VCaP (cell line): ENCODE measurements at regions not wholly inside any gene's neighbourhood (a gene's known extent, or its start where the extent isn't known, plus 50 kb on each side); places are given as distances from the start of the nearest gene placed in this dataset.

Experiments used
- H3K27ac ChIP-seq: fragments of 450-650 bp; 2 replicates; pipeline ENCODE4 v1.5.1; 2017
- TF ChIP-seq, protein P1 (sequence below): fragments of 450-650 bp; conservative IDR thresholded peaks from 2 replicates; pipeline ENCODE4 v1.5.1; 2017; ENCODE audit warnings: mild to moderate bottlenecking, moderate library complexity

DNA sequence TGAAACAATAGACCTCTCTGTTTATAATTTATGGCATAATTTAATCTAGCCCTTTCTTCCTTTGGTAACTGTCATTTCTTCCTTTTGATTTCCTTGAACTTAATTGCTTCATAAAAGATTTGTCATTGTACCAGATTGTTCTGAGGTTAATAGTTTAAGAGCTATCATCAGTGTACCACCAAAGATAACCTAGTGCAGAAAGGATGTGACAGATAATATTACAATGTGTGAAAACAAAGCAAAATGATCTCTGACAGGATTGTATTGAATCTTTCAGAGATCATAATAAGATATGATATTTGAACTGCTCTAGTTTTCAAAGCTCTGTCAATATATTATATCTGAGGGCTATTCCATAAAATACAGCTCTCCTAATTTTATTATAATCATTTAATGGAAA, 132.1 kb upstream of the PTCHD4 start:
- TF ChIP-seq, protein P1, sequence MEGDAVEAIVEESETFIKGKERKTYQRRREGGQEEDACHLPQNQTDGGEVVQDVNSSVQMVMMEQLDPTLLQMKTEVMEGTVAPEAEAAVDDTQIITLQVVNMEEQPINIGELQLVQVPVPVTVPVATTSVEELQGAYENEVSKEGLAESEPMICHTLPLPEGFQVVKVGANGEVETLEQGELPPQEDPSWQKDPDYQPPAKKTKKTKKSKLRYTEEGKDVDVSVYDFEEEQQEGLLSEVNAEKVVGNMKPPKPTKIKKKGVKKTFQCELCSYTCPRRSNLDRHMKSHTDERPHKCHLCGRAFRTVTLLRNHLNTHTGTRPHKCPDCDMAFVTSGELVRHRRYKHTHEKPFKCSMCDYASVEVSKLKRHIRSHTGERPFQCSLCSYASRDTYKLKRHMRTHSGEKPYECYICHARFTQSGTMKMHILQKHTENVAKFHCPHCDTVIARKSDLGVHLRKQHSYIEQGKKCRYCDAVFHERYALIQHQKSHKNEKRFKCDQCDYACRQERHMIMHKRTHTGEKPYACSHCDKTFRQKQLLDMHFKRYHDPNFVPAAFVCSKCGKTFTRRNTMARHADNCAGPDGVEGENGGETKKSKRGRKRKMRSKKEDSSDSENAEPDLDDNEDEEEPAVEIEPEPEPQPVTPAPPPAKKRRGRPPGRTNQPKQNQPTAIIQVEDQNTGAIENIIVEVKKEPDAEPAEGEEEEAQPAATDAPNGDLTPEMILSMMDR = no peak
- no peak overlapping the region for H3K27ac ChIP-seq

DNA sequence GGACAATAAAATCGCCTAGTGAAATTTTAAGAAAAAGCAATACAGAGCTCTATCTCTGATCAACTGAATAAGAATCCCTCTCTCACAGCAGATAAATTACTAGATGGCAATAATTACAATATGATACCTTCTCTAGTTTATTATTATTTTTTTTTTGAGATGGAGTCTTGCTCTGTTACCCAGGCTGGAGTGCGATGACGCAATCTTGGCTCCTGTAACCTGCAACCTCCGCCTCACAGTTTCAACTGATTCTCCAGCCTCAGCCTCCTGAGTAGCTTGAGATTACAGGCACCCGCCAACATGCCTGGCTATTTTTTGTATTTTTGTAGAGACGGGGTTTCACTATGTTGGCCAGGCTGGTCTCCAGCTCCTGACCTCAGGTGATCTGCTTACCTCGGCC, 129.3 kb upstream of the PTCHD4 start:
- TF ChIP-seq, protein P1 = no peak
- no peak overlapping the region for H3K27ac ChIP-seq

DNA sequence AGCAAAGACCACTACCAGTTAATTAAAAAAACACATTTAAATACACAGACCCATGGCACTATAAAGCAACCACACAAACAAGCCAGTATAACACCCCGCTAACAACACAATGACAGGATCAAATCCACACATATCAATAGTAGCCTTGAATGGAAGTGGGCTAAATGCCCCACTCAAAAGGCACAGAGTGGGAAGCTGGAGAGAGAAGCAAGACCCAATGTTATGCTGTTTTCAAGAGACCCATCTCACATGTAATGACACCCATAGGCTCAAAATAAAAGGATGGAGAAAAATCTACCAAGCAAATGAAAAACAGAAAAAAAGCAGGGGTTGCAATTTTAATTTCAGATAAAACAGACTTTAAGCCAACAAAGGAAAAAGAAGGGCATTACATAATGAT, 125.4 kb upstream of the PTCHD4 start:
- TF ChIP-seq, protein P1 = no peak
- H3K27ac ChIP-seq = no peak overlapping the region

DNA sequence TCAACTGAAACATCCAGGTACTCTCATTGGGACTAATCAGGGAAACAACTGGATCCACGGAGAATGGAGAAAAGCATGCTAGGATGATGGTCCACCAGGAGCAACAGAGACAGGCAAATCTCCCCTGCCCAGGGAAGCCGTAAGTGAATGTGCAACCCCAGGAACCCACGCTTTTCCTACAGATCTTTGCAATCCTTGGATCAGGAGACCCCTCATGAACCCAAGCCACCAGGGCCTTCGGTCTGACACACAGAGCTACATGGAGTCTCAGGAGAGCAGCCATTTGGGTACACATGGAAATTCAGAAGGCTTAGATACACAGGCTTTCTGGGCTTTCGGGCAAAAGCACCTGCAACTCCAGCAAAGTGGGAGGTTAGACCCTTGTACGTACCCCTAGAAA, 122.1 kb upstream of the PTCHD4 start:
- TF ChIP-seq, protein P1 = no peak
- H3K27ac ChIP-seq = no peak overlapping the region

DNA sequence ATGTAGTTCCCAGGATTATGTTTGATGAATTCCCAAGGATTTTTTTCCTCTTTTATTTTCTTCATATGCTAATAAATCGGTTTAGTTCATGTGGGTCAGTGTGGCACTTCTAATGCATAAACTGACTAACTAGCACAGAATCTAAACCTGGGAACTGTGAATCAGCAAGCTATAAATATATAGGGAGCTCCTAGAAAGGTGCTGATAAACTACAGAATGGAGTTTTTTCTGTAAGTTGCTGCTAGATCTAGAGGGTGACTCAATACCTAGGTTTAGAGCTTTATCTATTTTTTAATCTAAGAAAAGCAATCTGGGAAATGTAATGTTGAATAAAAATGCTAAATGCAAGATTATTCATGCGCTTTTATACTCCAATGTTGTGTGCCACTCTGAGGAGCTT, 118.8 kb upstream of the PTCHD4 start:
- TF ChIP-seq, protein P1 = no peak
- no peak overlapping the region for H3K27ac ChIP-seq

DNA sequence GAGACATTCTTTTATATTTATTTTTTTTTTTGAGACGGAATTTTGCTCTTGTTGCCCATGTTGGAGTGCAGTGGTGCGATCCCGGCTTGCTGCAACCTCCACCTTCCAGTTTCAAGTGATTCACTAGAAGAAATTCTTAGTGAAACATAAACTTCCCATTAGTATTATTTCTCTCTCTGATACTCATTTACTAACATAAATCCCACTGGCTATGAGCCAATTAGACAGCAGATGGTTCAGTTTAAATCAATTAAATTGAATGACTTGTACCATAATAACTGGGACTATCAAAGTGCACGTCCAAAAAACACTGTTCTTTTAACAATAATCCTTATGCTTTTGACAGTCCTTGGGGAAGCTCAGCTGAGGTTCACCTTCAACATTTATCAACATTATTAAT, 111.2 kb upstream of the PTCHD4 start:
- TF ChIP-seq, protein P1 = no peak

DNA sequence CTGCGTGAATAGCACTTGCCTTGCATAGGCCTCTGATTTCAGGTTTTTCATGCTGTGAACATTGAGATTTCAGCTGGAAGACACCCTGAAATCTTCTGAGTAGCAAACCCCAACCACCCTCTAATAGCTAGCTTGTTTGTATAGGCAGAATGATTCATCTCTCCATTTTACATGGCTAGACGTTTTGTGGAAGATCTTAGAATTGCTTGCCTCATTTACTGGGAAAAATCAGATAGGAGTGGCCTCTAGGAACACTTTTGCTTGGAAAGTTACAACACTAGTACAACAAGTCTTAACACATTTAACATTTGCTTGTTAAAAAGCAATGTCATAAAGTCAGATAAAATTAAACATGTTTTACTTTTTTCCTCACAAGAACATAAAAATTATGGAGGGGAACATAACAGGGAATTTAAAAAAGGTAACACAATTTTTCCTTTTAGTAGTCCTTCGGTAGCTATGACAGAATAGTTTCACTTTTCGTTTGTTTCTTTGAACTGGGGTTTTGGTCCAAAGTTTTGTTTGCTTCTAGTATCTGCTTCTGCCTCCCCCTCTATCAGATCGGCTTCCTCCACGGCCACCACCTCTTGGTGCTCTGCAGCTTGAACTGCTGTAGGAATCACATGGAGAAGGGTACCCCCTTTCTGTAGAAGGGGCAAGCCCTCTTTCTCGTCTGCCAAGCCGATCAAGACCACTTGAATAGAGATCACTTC, 102.2 kb upstream of the PTCHD4 start:
- TF ChIP-seq, protein P1 = no peak
- no peak overlapping the region for H3K27ac ChIP-seq

More for the DNA sequence above, 111.2 kb upstream of the PTCHD4 start:
- H3K27ac ChIP-seq = no peak overlapping the region
